Gastroesophageal sphincter (tissue), 4 donors: ENCODE measurements at regions not wholly inside any gene's neighbourhood (a gene's known extent, or its start where the extent isn't known, plus 50 kb on each side); places are given as distances from the start of the nearest gene placed in this dataset.
A peak's percentile ranks its signal among the peaks of the same experiment; 100 is the strongest.
"Not testable (repeated sequence)": the region's sequence is repeated elsewhere in the genome, so short reads cannot be mapped to it uniquely, and the experiment has no call there.

ENCODE experiments used
- ATAC-seq: fragments of 150-250 bp; one replicate; pipeline ENCODE4 v1.9.1; 2016; ENCODE audit warnings: mild to moderate bottlenecking, moderate library complexity
- H3K27ac ChIP-seq, 4 donors: fragments of 200-600 bp; sonication (generic) in 3 of 4; 1 replicate in 3 of 4; 2 replicates in 1 of 4; pipeline ENCODE4 v1.5.1; 2016 to 2019
- H3K27me3 ChIP-seq: fragments of 200-600 bp; sonication (generic); one replicate; pipeline ENCODE4 v1.5.1; 2019
- H3K36me3 ChIP-seq, 2 donors: fragments of 200-600 bp; sonication (generic); one replicate each; pipeline ENCODE4 v1.5.1; 2019; ENCODE audit warnings: control low read depth in 1 of 2
- H3K4me1 ChIP-seq, 3 donors: fragments of 200-600 bp; sonication (generic); 1 replicate in 2 of 3; 2 replicates in 1 of 3; pipeline ENCODE4 v1.5.1; 2016 to 2019; ENCODE audit warnings: control low read depth in 2 of 3
- H3K4me3 ChIP-seq, 2 donors: fragments of 200-600 bp; sonication (generic); one replicate each; pipeline ENCODE4 v1.5.1; 2019; ENCODE audit warnings: mild to moderate bottlenecking in 1 of 2, moderate library complexity in 1 of 2
- H3K9me3 ChIP-seq, 3 donors: fragments of 200-600 bp; sonication (generic); one replicate each; pipeline ENCODE4 v1.5.1; 2017 to 2019; ENCODE audit warnings: control low read depth in 2 of 3
- EP300 ChIP-seq: sonication (generic); formaldehyde crosslinking; IDR thresholded peaks from one replicate; pipeline ENCODE4 v1.6.1; 2017; ENCODE audit warnings: antibody characterized with exemption, mild to moderate bottlenecking
- POLR2A ChIP-seq, 2 donors: fragments of 450-650 bp; IDR thresholded peaks; one replicate each; pipeline ENCODE4 v1.6.1; 2017; ENCODE audit warnings: antibody characterized with exemption in 2 of 2, mild to moderate bottlenecking in 2 of 2, moderate library complexity in 1 of 2
- POLR2AphosphoS5 ChIP-seq: sonication (generic); formaldehyde crosslinking; IDR thresholded peaks from one replicate; pipeline ENCODE4 v1.6.1; 2017; ENCODE audit warnings: antibody characterized with exemption
- WGBS, 2 donors: methylation state at CpG; one replicate each; pipeline ENCODE4 v1.1.5; 2018; ENCODE audit warnings: low coverage in 1 of 2; 5-methylcytosine and 5-hydroxymethylcytosine counted together
- TF ChIP-seq, protein P1 (sequence below), 4 experiments: fragments of 200-600 bp in 2 of 4; fragments of 450-650 bp in 2 of 4; sonication (generic) in 1 of 4; IDR thresholded peaks; one replicate each; pipeline ENCODE4 v1.5.1; 2017 to 2019; ENCODE audit warnings: antibody characterized with exemption in 4 of 4, mild to moderate bottlenecking in 2 of 4, moderate library complexity in 2 of 4

- TF ChIP-seq, protein P1, sequence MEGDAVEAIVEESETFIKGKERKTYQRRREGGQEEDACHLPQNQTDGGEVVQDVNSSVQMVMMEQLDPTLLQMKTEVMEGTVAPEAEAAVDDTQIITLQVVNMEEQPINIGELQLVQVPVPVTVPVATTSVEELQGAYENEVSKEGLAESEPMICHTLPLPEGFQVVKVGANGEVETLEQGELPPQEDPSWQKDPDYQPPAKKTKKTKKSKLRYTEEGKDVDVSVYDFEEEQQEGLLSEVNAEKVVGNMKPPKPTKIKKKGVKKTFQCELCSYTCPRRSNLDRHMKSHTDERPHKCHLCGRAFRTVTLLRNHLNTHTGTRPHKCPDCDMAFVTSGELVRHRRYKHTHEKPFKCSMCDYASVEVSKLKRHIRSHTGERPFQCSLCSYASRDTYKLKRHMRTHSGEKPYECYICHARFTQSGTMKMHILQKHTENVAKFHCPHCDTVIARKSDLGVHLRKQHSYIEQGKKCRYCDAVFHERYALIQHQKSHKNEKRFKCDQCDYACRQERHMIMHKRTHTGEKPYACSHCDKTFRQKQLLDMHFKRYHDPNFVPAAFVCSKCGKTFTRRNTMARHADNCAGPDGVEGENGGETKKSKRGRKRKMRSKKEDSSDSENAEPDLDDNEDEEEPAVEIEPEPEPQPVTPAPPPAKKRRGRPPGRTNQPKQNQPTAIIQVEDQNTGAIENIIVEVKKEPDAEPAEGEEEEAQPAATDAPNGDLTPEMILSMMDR (IDR thresholded peaks at IDR 0.05) = no peak
- TF ChIP-seq EP300 (no peak), POLR2AphosphoS5 (no peak), POLR2A (IDR thresholded peaks at IDR 0.05) (no peak)
- Histone ChIP-seq H3K4me3 (no peak overlapping the region), H3K4me1 (no peaks in the 10 kb centered on the region), H3K9me3 (no peaks in the 10 kb centered on the region), H3K27me3 (no peaks in the 10 kb centered on the region), H3K36me3 (no peaks in the 10 kb centered on the region), H3K27ac (no peak overlapping the region)
- no peak for ATAC-seq
- WGBS, 2 donors = 80 to 91% methylated on average over 1 to 4 of the region's 6 CpGs
Measured at GRCh38 chr4:128543696-128544095, 256.1 kb upstream of the PGRMC2 start.

DNA sequence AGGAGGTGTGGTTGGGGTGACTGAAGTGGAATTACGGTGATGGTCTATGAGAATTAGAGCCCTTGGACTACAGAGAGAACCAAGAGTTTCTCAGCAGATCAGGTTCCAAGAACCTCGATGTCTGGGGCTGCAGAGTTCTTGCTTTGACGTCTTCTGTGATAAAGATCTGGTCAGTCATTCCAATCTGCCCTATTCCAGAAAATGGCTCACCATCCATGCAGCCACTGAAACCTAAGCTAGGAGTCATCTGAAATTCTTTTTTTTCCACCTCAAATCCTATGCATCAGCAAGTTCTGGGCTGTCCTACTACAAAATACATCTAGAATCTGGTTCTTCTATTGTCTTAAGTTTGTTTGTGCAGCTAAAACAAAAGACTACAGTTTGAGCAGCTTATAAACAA is 254.4 kb upstream of the PGRMC2 start:
- TF ChIP-seq EP300 (no peak), POLR2A (IDR thresholded peaks at IDR 0.05) (no peak), POLR2AphosphoS5 (no peak)
- TF ChIP-seq, protein P1 (IDR thresholded peaks at IDR 0.05) = no peak
- no peak overlapping the region for H3K27ac ChIP-seq
- H3K9me3 ChIP-seq = no peaks in the 10 kb centered on the region
- H3K4me3 ChIP-seq = no peak overlapping the region
- no peaks in the 10 kb centered on the region for H3K27me3 ChIP-seq
- no peak for ATAC-seq
- no peaks in the 10 kb centered on the region for H3K36me3 ChIP-seq
- WGBS, 2 donors = 73 to 100% methylated on average over 1 to 3 of the region's 3 CpGs
- H3K4me1 ChIP-seq = no peaks in the 10 kb centered on the region

DNA sequence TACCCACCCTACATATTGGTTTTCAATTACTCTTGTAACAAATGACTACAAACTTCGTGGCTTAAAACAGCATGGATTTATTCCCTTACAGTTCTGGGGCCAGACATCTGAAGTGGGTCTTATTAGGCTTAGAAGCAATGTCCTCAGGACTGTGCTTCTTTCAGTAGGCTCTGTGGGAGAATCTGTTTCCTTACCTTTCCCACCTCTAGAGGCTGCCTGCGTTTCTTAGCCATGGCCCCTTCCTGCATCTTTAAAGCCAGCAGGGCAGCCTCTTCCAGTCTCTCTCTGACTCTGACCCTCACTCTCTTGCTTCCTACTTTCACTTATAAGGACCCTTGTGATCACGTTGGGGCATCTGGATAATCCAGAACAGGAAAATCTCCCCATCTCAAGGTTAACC is 252.5 kb upstream of the PGRMC2 start:
- Histone ChIP-seq H3K27ac (no peak overlapping the region), H3K36me3 (no peaks in the 10 kb centered on the region), H3K27me3 (no peaks in the 10 kb centered on the region), H3K4me1 (no peaks in the 10 kb centered on the region), H3K4me3 (no peak overlapping the region), H3K9me3 (no peaks in the 10 kb centered on the region)
- no peak for TF ChIP-seq EP300
- TF ChIP-seq POLR2AphosphoS5 = no peak
- TF ChIP-seq POLR2A (IDR thresholded peaks at IDR 0.05) = no peak
- TF ChIP-seq, protein P1 (IDR thresholded peaks at IDR 0.05) = no peak
- 56 to 100% methylated on average over 2 of the region's 3 CpGs for WGBS, 2 donors
- no peak for ATAC-seq

- peak; percentile 16 for ATAC-seq
- H3K27ac ChIP-seq = no peak overlapping the region
- TF ChIP-seq POLR2A (IDR thresholded peaks at IDR 0.05) (no peak), POLR2AphosphoS5 (no peak), EP300 (no peak)
- TF ChIP-seq, protein P1 (IDR thresholded peaks at IDR 0.05) = no peak
- no peak overlapping the region for H3K4me3 ChIP-seq
- H3K27me3 ChIP-seq = no peaks in the 10 kb centered on the region
- H3K36me3 ChIP-seq = no peaks in the 10 kb centered on the region
- 90 to 92% methylated on average over 8 of the region's 13 CpGs for WGBS, 2 donors
- H3K9me3 ChIP-seq = no peaks in the 10 kb centered on the region
- H3K4me1 ChIP-seq = no peaks in the 10 kb centered on the region
Measured at GRCh38 chr4:128538111-128538882, 250.7 kb upstream of the PGRMC2 start.

GRCh38 chr4:128536746-128537145 is 249.1 kb upstream of the PGRMC2 start:
- ATAC-seq = no peak
- no peak overlapping the region for H3K27ac ChIP-seq
- H3K27me3 ChIP-seq = no peaks in the 10 kb centered on the region
- TF ChIP-seq POLR2A (IDR thresholded peaks at IDR 0.05) = no peak
- TF ChIP-seq POLR2AphosphoS5 = no peak
- no peak for TF ChIP-seq EP300
- TF ChIP-seq, protein P1 (IDR thresholded peaks at IDR 0.05) = no peak
- WGBS, 2 donors = 78 to 89% methylated on average over 1 of the region's 1 CpG
- H3K4me1 ChIP-seq = no peaks in the 10 kb centered on the region
- H3K4me3 ChIP-seq = no peak overlapping the region
- no peaks in the 10 kb centered on the region for H3K36me3 ChIP-seq
- no peaks in the 10 kb centered on the region for H3K9me3 ChIP-seq

GRCh38 chr4:128535510-128535909 is 247.9 kb upstream of the PGRMC2 start:
- not testable (repeated sequence) for H3K4me3 ChIP-seq, H3K4me1 ChIP-seq, ATAC-seq, H3K27ac ChIP-seq, H3K9me3 ChIP-seq, H3K36me3 ChIP-seq, H3K27me3 ChIP-seq
- WGBS, 2 donors = no CpG with 5 or more reads among the region's 4 CpGs
